ENCODE measurements at regions not wholly inside any gene's neighbourhood (a gene's known extent, or its start where the extent isn't known, plus 50 kb on each side); places are given as distances from the start of the nearest gene placed in this dataset.

GRCh38 chr3:103825586-103825985, 1390.8 kb downstream of the ZPLD1 start:
- TF ChIP-seq CTCF (IDR thresholded peaks at IDR 0.05) (no peak), ZFX (IDR thresholded peaks at IDR 0.05; ENCODE audit: borderline replicate concordance) (no peak)

GRCh38 chr3:103829723-103830326, 1395.0 kb downstream of the ZPLD1 start:
- TF ChIP-seq CTCF (IDR thresholded peaks at IDR 0.05) (no peak), ZFX (IDR thresholded peaks at IDR 0.05; ENCODE audit: borderline replicate concordance) (no peak)
- no peak overlapping the region for H3K27ac ChIP-seq

More at GRCh38 chr3:103825586-103825985, 1390.8 kb downstream of the ZPLD1 start:
- H3K27ac ChIP-seq, result no peak overlapping the region

GRCh38 chr3:103847081-103848062, 1412.6 kb downstream of the ZPLD1 start:
- TF ChIP-seq CTCF (IDR thresholded peaks at IDR 0.05) (no peak), ZFX (IDR thresholded peaks at IDR 0.05; ENCODE audit: borderline replicate concordance) (no peak)
- no peak overlapping the region for H3K27ac ChIP-seq

GRCh38 chr3:103851793-103852192, 1417.0 kb downstream of the ZPLD1 start:
- H3K27ac ChIP-seq, result no peak overlapping the region
- TF ChIP-seq CTCF (IDR thresholded peaks at IDR 0.05), result no peak
- no peak for TF ChIP-seq ZFX (IDR thresholded peaks at IDR 0.05; ENCODE audit: borderline replicate concordance)

GRCh38 chr3:103862415-103862814, 1427.6 kb downstream of the ZPLD1 start:
- no peak for TF ChIP-seq ZFX (IDR thresholded peaks at IDR 0.05; ENCODE audit: borderline replicate concordance)
- no peak for TF ChIP-seq CTCF (IDR thresholded peaks at IDR 0.05)
- no peak overlapping the region for H3K27ac ChIP-seq

GRCh38 chr3:103863381-103863780, 1428.6 kb downstream of the ZPLD1 start:
- TF ChIP-seq ZFX (IDR thresholded peaks at IDR 0.05; ENCODE audit: borderline replicate concordance), result no peak
- no peak for TF ChIP-seq CTCF (IDR thresholded peaks at IDR 0.05)
- H3K27ac ChIP-seq, result no peak overlapping the region

GRCh38 chr3:103866113-103866512, 1431.3 kb downstream of the ZPLD1 start:
- no peak for TF ChIP-seq CTCF (IDR thresholded peaks at IDR 0.05)
- TF ChIP-seq ZFX (IDR thresholded peaks at IDR 0.05; ENCODE audit: borderline replicate concordance), result no peak
- no peak overlapping the region for H3K27ac ChIP-seq

All from 22Rv1 (cell line).